ENCODE measurements at regions not wholly inside any gene's neighbourhood (a gene's known extent, or its start where the extent isn't known, plus 50 kb on each side); places are given as distances from the start of the nearest gene placed in this dataset.

DNA sequence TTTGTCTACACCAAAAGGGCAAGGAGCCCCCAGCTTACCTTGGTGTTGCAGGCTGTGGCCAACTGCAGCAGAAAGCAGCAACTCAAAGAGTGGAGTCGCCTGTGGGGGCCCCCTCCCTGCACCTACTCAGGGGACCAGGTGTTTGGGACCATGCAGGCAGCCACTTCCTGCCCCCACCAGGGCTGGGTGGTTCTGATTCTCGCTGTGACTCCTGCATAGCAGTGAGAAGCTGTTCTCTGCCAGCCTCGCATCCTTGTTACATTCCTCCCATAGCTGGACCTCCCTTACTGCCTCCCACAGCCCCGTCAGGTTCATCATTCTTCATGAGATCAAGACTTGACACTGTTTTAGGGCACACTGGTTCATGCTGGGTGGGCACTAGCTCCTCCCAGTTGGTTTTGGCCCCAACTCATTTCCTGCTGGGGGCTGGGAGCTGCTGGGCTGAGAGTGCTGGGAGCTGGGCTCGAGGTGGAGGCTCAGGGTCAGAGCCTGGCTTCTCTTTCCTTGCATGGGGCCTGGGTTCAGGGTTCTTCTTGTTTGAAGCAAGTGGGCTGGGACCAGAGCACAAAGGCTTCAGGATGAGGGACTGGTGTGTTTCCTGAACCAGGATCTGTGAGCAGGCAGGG is 146.9 kb upstream of the C1orf174 start:
- no peaks in the 10 kb centered on the region for H3K4me1 ChIP-seq
- DNase-seq = no peak
- H3K4me3 ChIP-seq = no peak overlapping the region
- intact Hi-C loops (cut with DNase I; ENCODE audit: low total_unique reads) = no loop called here
- peaks cover 0 to 55% (median 0%) of the 10 kb centered on the region in 3 donors for H3K27me3 ChIP-seq
- no peaks in the 10 kb centered on the region for H3K36me3 ChIP-seq
- WGBS, 5 donors = 37 to 54% (median 42%) methylated on average over 5 of the region's 5 CpGs
- TF ChIP-seq EP300 (IDR thresholded peaks at IDR 0.05) (no peak), POLR2AphosphoS5 (IDR thresholded peaks at IDR 0.05) (no peak), POLR2A (IDR thresholded peaks at IDR 0.05) (no peak)
- TF ChIP-seq, protein P1, sequence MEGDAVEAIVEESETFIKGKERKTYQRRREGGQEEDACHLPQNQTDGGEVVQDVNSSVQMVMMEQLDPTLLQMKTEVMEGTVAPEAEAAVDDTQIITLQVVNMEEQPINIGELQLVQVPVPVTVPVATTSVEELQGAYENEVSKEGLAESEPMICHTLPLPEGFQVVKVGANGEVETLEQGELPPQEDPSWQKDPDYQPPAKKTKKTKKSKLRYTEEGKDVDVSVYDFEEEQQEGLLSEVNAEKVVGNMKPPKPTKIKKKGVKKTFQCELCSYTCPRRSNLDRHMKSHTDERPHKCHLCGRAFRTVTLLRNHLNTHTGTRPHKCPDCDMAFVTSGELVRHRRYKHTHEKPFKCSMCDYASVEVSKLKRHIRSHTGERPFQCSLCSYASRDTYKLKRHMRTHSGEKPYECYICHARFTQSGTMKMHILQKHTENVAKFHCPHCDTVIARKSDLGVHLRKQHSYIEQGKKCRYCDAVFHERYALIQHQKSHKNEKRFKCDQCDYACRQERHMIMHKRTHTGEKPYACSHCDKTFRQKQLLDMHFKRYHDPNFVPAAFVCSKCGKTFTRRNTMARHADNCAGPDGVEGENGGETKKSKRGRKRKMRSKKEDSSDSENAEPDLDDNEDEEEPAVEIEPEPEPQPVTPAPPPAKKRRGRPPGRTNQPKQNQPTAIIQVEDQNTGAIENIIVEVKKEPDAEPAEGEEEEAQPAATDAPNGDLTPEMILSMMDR (IDR thresholded peaks at IDR 0.05) = no peak
- H3K27ac ChIP-seq = no peak overlapping the region
- H3K9me3 ChIP-seq = no peaks in the 10 kb centered on the region

DNA sequence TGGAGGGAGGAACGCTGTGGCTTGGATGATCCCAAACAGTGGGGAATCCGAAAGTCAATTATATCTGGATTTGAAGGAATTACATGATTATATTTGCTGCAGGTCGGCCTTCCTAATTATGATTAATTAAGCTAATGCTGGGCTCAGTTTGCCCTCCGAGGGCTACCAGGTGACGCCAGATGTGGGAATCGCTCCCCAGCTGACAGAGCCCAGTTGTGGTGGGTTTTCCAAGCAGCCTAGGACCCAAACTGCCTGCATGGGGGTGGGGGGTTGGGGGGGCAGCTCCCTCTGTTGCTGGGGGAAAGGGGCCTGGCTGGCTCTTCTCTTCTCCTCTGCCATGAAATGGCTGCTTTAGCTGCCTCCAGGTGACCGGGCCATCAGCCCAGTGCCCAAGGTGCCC is 147.6 kb upstream of the C1orf174 start:
- TF ChIP-seq, protein P1 (IDR thresholded peaks at IDR 0.05) = no peak
- Histone ChIP-seq H3K9me3 (no peaks in the 10 kb centered on the region), H3K4me1 (no peaks in the 10 kb centered on the region), H3K27ac (no peak overlapping the region), H3K27me3 (peaks cover 0 to 55% (median 0%) of the 10 kb centered on the region in 3 donors), H3K36me3 (no peaks in the 10 kb centered on the region), H3K4me3 (no peak overlapping the region)
- no peak for DNase-seq
- 65 to 85% (median 75%) methylated on average over 7 of the region's 7 CpGs for WGBS, 5 donors
- intact Hi-C loops (cut with DNase I; ENCODE audit: low total_unique reads) = no loop called here

DNA sequence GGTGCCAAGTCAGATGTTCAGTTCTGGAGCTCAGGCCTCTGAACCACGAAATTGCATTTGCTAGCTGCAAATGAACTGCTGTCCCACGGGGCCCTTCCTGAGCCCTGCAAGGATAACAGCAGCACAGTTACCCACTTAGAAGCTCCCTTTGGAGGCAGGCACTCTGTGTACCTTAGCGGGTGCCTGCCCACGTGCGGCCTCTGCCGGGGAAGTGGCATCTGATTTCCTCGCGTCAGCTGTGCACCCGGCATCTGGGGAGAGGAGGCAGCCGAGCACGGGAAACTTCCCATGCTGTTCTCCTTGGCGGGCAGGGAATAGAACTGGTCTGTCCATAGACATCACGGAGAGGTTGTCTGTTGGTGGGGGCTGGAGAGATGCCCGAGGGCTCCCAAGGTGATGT is 148.0 kb upstream of the C1orf174 start:
- peaks cover 0 to 59% (median 0%) of the 10 kb centered on the region in 3 donors for H3K27me3 ChIP-seq
- no peaks in the 10 kb centered on the region for H3K9me3 ChIP-seq
- H3K4me1 ChIP-seq = no peaks in the 10 kb centered on the region
- TF ChIP-seq POLR2A (IDR thresholded peaks at IDR 0.05) (no peak), POLR2AphosphoS5 (IDR thresholded peaks at IDR 0.05) (no peak), EP300 (IDR thresholded peaks at IDR 0.05) (no peak)
- TF ChIP-seq, protein P1 (IDR thresholded peaks at IDR 0.05) = no peak
- H3K4me3 ChIP-seq = no peak overlapping the region
- no peak overlapping the region for H3K27ac ChIP-seq
- 73 to 80% (median 75%) methylated on average over 6 to 14 of the region's 14 CpGs for WGBS, 5 donors
- intact Hi-C loops (cut with DNase I; ENCODE audit: low total_unique reads) = no loop called here
- H3K36me3 ChIP-seq = no peaks in the 10 kb centered on the region
- no peak for DNase-seq

DNA sequence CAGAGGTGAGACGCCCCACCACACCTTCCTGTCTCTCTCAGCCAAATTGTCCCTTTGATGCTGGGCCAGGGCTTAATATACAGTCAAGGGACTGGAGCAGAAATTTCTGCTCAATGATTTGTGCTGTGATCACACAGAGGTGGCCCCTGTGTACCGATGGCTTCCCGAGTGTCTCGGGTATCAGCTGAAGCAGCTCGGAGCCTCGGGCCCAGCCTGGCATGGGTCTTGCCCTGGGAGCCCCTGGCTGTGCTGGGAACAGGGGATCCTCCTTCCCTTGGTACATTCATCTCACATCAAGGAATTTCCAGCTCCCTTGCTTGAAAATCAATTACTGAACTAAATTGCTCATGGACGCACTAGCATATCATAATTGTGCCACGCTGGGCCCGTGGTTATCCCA is 148.8 kb upstream of the C1orf174 start:
- WGBS, 5 donors = 79 to 83% (median 81%) methylated on average over 7 to 9 of the region's 9 CpGs
- Histone ChIP-seq H3K4me1 (no peaks in the 10 kb centered on the region), H3K27me3 (peaks cover 0 to 67% (median 0%) of the 10 kb centered on the region in 3 donors), H3K4me3 (no peak overlapping the region), H3K36me3 (no peaks in the 10 kb centered on the region), H3K9me3 (no peaks in the 10 kb centered on the region), H3K27ac (no peak overlapping the region)
- no peak for TF ChIP-seq EP300 (IDR thresholded peaks at IDR 0.05)
- TF ChIP-seq, protein P1 (IDR thresholded peaks at IDR 0.05) = no peak
- TF ChIP-seq POLR2AphosphoS5 (IDR thresholded peaks at IDR 0.05) = no peak
- TF ChIP-seq POLR2A (IDR thresholded peaks at IDR 0.05) = no peak
- DNase-seq = no peak
- intact Hi-C loops (cut with DNase I; ENCODE audit: low total_unique reads) = no loop called here
